HEK293T (cell line): ENCODE measurements at regions not wholly inside any gene's neighbourhood (a gene's known extent, or its start where the extent isn't known, plus 50 kb on each side); places are given as distances from the start of the nearest gene placed in this dataset.

Experiments used
- CTCF ChIA-PET: fragments of 350-600 bp; formaldehyde crosslinking; extraction: SDS; loops from one replicate; lab custom pipeline; 2021; ENCODE audit warnings: antibody characterized with exemption, inconsistent platforms; lab: Yijun Ruan, JAX
- POLR2A ChIA-PET: fragments of 350-600 bp; formaldehyde crosslinking; extraction: SDS; loops from one replicate; lab custom pipeline; 2020; ENCODE audit warnings: antibody characterized with exemption, inconsistent platforms; lab: Yijun Ruan, JAX
- DNase-seq: peaks from one replicate; pipeline ENCODE4 v3.0.0; 2012; ENCODE audit warnings: mixed read lengths; ENCODE audit errors: extremely low spot score
- ARNT ChIP-seq: fragments of 450-650 bp; IDR thresholded peaks from 2 replicates; pipeline ENCODE4 v1.6.1; 2017; ENCODE audit warnings: mild to moderate bottlenecking
- BHLHE40 ChIP-seq: fragments of 450-650 bp; IDR thresholded peaks from 2 replicates; pipeline ENCODE4 v1.6.1; 2016; ENCODE audit warnings: mild to moderate bottlenecking, moderate library complexity, borderline replicate concordance
- CTBP1 ChIP-seq: fragments of 450-650 bp; IDR thresholded peaks from 2 replicates; pipeline ENCODE4 v1.6.1; 2016; ENCODE audit warnings: borderline replicate concordance
- ELF4 ChIP-seq: fragments of 450-650 bp; IDR thresholded peaks from 2 replicates; pipeline ENCODE4 v1.6.1; 2017; ENCODE audit warnings: antibody characterized with exemption
- FOXA1 ChIP-seq: fragments of 450-650 bp; IDR thresholded peaks from 2 replicates; pipeline ENCODE4 v1.6.1; 2016; ENCODE audit warnings: mild to moderate bottlenecking
- FOXK2 ChIP-seq: fragments of 450-650 bp; IDR thresholded peaks from 2 replicates; pipeline ENCODE4 v1.6.1; 2016; ENCODE audit warnings: mild to moderate bottlenecking
- FOXM1 ChIP-seq: fragments of 450-650 bp; IDR thresholded peaks from 2 replicates; pipeline ENCODE4 v1.6.1; 2017; ENCODE audit warnings: mild to moderate bottlenecking, borderline replicate concordance
- HDGF ChIP-seq: fragments of 450-650 bp; IDR thresholded peaks from 2 replicates; pipeline ENCODE4 v1.6.1; 2017; ENCODE audit warnings: antibody characterized with exemption, borderline replicate concordance
- L3MBTL2 ChIP-seq: fragments of 450-650 bp; conservative IDR thresholded peaks from 2 replicates; pipeline ENCODE4 v1.6.1; 2016; ENCODE audit warnings: mild to moderate bottlenecking
- LEF1 ChIP-seq: fragments of 450-650 bp; IDR thresholded peaks from 2 replicates; pipeline ENCODE4 v1.6.1; 2017; ENCODE audit warnings: mild to moderate bottlenecking, borderline replicate concordance
- NFRKB ChIP-seq: fragments of 450-650 bp; IDR thresholded peaks from 2 replicates; pipeline ENCODE4 v1.6.1; 2016; ENCODE audit warnings: mild to moderate bottlenecking, moderate library complexity
- SP1 ChIP-seq: fragments of 450-650 bp; IDR thresholded peaks from 2 replicates; pipeline ENCODE4 v1.6.1; 2017
- SUZ12 ChIP-seq: fragments of 450-650 bp; IDR thresholded peaks from 2 replicates; pipeline ENCODE4 v1.6.1; 2016; ENCODE audit warnings: mild to moderate bottlenecking
- TARDBP ChIP-seq: fragments of 450-650 bp; IDR thresholded peaks from 2 replicates; pipeline ENCODE4 v1.6.1; 2016
- ZNF384 ChIP-seq: fragments of 450-650 bp; IDR thresholded peaks from 2 replicates; pipeline ENCODE4 v1.6.1; 2016
- TF ChIP-seq, protein P1 (sequence below): fragments of 450-650 bp; IDR thresholded peaks from 2 replicates; pipeline ENCODE4 v1.6.1; 2016

- TF ChIP-seq LEF1 (no peak), CTBP1 (no peak), FOXM1 (no peak), SP1 (no peak)
- ChIA-PET POLR2A (no interaction called here), CTCF (no interaction called here)
- DNase-seq, result peak; percentile 26
Observed at GRCh38 chrX:142804085-142804484, 221.6 kb upstream of the SPANXN4 start.

DNA sequence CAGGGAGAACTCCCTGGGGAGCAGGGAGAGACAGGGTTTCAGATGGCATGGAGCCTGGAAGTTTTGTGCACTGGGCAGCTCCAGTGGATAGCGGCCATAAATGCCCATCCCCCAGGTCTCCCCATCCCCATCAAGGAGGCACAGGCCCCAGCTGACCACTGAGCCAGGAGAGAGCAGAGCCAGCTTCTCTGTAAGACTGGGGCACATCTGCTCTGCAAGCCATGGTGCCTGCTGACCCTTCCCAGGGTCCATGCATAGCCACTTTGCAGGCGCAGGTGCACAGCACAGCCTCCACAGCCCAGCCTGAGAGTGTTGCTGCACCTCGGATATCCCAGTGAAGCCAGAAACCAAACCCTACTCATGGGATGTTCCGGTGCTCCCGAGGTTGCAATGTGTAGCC lies 206.3 kb upstream of the SPANXN4 start:
- ChIA-PET CTCF (no interaction called here), POLR2A (no interaction called here)
- no peak for DNase-seq
- TF ChIP-seq BHLHE40 (no peak), NFRKB (no peak), LEF1 (no peak), SUZ12 (no peak), FOXA1 (no peak), TARDBP (no peak), FOXM1 (no peak), ARNT (no peak), ZNF384 (no peak), L3MBTL2 (no peak), SP1 (no peak), CTBP1 (no peak), FOXK2 (no peak), ELF4 (no peak), HDGF (no peak)
- TF ChIP-seq, protein P1, sequence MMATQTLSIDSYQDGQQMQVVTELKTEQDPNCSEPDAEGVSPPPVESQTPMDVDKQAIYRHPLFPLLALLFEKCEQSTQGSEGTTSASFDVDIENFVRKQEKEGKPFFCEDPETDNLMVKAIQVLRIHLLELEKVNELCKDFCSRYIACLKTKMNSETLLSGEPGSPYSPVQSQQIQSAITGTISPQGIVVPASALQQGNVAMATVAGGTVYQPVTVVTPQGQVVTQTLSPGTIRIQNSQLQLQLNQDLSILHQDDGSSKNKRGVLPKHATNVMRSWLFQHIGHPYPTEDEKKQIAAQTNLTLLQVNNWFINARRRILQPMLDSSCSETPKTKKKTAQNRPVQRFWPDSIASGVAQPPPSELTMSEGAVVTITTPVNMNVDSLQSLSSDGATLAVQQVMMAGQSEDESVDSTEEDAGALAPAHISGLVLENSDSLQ, result no peak

DNA sequence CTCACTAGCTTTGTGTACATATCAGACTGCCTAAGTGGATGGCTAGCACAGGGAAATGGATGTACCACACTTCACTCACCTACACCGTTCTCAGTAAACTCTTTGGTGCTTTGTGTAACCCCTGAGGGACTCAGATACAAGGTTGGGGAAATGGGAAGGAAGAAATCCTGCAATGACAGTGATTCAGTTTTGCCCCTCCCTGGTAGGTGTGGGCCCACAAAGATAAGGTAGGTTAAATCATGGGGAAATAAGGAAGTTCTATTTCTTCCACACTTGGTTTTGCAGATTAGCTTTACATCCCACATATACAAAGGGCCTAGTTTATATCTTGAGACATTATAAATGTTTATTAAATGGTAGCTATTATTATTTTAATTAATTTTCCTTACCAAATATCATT lies 197.6 kb upstream of the SPANXN4 start:
- POLR2A ChIA-PET, result no interaction called here

DNA sequence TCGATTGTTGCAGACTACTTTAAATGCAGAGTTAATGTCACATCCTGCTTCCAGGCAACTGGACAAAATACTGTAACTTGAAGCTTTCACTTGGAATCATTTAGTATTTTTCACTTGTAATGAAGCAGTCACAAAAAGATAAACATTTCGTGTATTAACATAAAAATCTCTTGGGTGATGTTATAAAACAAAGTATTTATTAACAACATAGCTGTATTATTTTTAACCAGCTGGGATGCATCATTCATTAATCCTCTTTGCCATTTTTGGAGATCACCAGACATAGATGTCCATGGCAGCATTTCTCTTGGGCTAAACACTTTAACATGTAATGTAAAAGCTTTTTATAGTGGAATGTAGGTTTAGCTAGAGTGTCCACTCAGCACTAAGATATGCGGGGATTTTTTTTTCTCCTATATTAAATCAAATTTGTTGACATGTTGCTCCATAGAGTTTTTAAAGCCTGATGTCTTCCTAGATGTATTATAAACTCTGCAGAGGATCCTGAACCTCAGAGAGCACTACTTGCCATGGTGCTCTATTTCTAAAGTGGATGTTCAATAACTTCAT lies 193.7 kb upstream of the SPANXN4 start:
- TF ChIP-seq SP1 (no peak), L3MBTL2 (no peak), NFRKB (no peak), BHLHE40 (no peak), ELF4 (no peak), LEF1 (no peak), SUZ12 (no peak), ARNT (no peak), TARDBP (no peak), FOXM1 (no peak), FOXK2 (no peak), FOXA1 (no peak), HDGF (no peak), CTBP1 (no peak), ZNF384 (no peak)
- TF ChIP-seq, protein P1, result no peak
- DNase-seq, result no peak
- ChIA-PET CTCF (no interaction called here), POLR2A (no interaction called here)

More for the DNA sequence above, 197.6 kb upstream of the SPANXN4 start:
- CTCF ChIA-PET, result no interaction called here
- TF ChIP-seq ELF4, result no peak
- no peak for TF ChIP-seq ZNF384
- TF ChIP-seq HDGF, result no peak
- no peak for TF ChIP-seq LEF1
- TF ChIP-seq CTBP1, result no peak
- DNase-seq, result no peak

GRCh38 chrX:142854970-142855369 lies 170.8 kb upstream of the SPANXN4 start:
- no peak for TF ChIP-seq SP1
- TF ChIP-seq ELF4, result no peak
- TF ChIP-seq FOXK2, result no peak
- TF ChIP-seq NFRKB, result no peak
- no peak for TF ChIP-seq LEF1
- TF ChIP-seq FOXA1, result no peak
- TF ChIP-seq ARNT, result no peak
- TF ChIP-seq ZNF384, result no peak
- TF ChIP-seq L3MBTL2, result no peak
- no peak for TF ChIP-seq TARDBP
- TF ChIP-seq, protein P1, result no peak
- no peak for TF ChIP-seq BHLHE40
- no peak for TF ChIP-seq SUZ12
- no peak for TF ChIP-seq FOXM1
- no peak for TF ChIP-seq CTBP1
- TF ChIP-seq HDGF, result no peak
- CTCF ChIA-PET, result no interaction called here

GRCh38 chrX:142860944-142861343 lies 164.8 kb upstream of the SPANXN4 start:
- TF ChIP-seq FOXM1 (no peak), NFRKB (no peak), SP1 (no peak), ZNF384 (no peak), FOXA1 (no peak), ARNT (no peak), FOXK2 (no peak), TARDBP (no peak), L3MBTL2 (no peak), LEF1 (no peak), CTBP1 (no peak), ELF4 (no peak), HDGF (no peak), BHLHE40 (no peak), SUZ12 (no peak)
- TF ChIP-seq, protein P1, result no peak
- CTCF ChIA-PET, result no interaction called here

More at GRCh38 chrX:142854970-142855369, 170.8 kb upstream of the SPANXN4 start:
- DNase-seq, result no peak
- POLR2A ChIA-PET, result no interaction called here

More at GRCh38 chrX:142860944-142861343, 164.8 kb upstream of the SPANXN4 start:
- POLR2A ChIA-PET, result no interaction called here
- no peak for DNase-seq
